ENCODE measurements at regions not wholly inside any gene's neighbourhood (a gene's known extent, or its start where the extent isn't known, plus 50 kb on each side); places are given as distances from the start of the nearest gene placed in this dataset.
"Not testable (repeated sequence)": the region's sequence is repeated elsewhere in the genome, so short reads cannot be mapped to it uniquely, and the experiment has no call there.

DNA sequence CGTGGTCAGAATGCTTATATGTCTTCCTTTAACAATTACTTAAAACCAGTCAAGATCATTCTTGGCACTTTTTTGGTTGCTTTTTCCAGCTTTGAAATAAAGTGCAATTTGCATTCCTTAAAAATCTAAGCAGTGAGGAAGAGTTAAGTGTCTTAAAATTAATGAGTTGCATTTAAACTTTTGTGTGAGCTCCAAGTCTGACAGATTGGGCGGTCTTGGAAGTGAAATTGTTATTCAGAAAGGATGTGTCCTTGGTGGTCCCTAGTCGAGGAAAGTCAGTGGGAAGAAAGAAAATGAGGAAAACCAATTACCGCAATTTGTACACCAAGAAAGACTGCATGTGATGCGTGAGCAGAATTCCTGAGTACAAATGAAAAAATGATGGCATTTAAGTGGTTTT is 132.5 kb downstream of the HHIPL2 start:
- DNase-seq, result no peak

DNA sequence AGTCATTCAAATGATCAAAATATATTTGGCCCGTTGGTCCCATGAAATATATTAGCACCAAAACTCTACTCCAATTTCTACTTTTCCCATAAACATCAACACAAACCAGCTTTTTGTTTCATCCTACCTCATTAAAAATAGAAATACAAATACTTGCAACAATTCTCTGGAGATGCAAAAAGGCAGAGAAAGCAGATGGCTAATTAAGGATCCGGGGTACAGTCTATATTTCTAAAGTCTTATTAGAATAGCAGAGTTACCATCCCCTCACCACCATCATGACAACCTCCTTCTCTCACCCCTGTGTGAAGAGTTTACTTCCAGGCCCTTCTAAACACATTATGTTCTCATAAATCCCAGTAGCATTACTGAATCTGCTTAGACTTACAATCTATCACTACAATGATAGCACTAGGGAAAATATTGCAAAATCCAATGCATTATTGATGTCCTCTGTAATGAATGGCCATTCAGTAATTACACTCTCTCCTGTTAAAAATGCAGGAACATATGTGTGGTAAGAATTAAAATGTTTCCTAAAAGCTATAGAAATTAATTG is 133.8 kb downstream of the HHIPL2 start:
- no peak for DNase-seq

DNA sequence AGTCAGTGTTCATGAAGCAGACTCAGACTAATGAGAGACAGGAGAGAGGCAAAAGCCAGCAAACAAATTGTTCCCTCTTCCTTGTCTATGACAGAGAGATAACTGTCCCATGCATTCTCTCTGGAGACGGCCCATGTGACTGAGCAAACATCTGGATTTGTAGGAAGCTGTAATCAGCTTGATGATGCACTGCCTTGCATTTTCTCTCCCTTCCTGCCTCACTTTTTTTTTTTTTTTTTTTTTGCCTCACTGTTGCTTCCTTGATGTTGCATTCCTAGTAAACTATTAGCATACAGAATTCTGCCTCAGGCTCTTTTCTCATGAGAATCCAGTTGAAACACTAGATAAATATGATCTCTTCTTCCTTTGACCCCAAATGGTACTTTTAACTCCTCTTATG is 134.5 kb downstream of the HHIPL2 start:
- no peak for DNase-seq

DNA sequence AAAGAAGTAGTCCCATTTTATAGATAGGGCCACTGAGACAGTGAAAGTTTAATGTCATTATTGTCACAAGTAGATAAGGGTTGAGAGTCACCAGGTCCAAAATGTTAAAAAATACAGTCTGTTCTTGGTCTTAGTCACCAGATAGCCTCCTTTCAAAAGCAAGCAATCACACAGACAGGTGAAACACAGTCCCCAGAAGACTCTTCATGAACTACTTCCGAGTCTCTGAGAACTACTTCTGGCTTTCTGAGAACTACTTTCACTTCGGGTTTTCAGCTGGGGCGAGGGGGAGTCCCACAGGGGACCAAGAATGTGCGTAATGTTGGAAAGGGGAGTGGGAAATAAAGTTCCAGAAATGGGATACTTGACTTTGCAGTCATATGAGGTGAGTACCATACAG is 143.2 kb downstream of the HHIPL2 start:
- DNase-seq, result no peak

DNA sequence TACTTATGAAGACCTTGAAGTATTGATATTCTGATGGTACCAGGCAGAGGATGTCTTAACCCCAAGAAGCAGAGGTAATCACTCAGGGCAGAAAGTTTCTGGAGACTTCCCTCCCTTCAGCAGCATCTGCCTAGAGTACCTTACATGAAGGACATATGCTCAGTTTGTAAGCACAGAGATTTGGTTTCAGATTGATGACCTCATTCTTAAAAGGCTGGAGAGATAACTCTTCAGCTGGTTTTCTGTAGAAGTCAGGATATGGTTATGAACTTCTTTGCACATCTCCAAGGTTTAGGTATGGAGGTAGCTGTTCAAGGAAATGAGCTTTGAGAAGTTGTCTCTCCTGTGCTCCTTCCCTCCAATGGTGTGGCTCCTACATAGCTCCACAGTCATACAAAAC is 148.7 kb downstream of the HHIPL2 start:
- DNase-seq, result no peak

DNA sequence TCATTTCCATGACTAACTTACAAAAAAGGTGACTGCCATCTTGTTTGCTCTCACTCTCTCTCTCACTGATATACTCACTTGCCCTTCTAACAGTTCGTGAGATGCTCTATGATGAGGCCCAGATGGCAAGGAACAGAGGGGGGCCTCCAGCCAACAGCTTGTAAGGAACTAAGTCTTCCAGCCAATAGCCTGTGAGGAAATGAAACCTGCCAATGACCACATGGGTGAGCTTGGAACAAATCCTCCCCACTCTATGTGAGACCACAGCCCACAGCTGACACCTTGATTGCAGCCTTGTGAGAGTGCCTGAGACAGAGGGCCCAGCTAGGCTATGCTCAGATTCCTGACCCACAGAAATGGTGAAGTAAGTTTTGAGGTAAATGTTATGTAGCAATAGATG is 153.7 kb downstream of the HHIPL2 start:
- no peak for DNase-seq

DNA sequence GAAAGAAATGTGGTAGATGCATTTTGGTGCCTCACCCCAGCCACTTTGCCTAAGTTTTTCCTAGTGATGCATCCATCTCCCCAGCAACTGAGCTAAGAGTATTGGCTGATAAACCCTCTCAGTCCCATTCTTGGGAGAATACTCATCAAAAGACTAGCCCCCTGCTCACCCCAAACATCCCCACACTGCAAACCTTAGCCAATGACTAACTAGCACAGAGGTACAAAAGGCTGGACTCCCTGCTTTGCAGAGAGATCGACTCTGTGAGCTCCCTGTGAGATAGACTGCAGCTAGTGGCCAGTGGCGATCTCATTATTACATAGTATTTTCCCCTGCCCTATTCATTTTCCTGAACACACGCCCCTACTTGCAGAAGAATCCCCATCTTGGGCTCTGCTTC is 155.3 kb downstream of the HHIPL2 start:
- DNase-seq, result no peak

DNA sequence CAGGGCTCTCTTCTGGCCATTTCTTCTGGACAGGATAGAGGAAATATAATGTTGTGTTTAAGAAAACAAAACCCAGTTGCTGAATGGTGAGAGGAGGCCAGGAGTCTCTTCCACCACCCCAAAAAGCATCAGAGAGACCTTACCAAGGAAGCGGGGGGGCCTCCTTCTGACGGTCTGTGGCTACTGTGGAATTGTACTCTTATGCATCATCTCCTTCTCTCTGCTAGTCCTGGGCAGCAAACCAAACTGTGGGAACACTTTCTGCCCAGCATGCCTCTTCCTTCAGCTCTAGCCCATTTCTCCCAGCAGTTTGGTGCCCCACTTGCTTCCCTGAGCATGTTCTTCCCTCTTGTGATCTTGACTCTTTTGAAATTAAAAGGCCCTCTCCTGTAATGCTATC is 157.7 kb downstream of the HHIPL2 start:
- DNase-seq, result no peak

DNA sequence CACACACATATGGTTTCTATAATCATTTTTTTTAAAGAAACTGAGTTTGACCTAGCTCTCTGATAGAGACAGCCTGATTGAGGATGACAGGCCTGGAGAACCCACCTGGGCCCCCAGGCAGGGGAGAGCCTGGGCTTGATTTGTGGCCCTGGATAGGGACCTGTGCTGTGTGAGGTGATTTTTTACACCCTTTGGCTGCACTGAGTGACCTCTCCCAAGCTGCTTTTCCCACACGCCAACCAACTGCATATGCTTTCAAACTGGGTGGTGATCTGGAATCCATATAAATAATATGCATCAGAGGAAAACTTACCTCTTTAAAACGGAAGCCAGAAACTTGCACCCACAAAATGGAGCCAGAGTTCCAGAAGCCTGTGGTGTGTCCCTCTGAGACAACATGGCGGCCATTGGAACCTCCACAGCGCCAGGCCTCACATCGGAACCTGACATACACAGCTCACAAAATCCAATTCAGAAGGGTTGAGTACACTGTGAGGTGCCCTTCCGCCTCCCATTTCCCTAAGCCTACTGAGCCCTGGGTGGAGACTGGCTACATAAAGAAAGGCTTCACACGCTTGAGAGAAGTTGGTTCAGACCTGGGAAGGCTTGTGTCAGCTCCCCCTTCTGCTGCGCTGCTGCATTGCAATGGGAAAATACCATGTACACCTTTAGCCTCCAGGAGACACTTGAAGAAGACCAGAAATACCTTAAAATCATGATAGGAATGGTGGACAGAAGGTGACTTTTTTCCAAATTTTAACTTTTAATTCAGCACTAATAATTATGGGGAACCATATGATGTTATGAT is 160.7 kb downstream of the HHIPL2 start:
- DNase-seq, result no peak

DNA sequence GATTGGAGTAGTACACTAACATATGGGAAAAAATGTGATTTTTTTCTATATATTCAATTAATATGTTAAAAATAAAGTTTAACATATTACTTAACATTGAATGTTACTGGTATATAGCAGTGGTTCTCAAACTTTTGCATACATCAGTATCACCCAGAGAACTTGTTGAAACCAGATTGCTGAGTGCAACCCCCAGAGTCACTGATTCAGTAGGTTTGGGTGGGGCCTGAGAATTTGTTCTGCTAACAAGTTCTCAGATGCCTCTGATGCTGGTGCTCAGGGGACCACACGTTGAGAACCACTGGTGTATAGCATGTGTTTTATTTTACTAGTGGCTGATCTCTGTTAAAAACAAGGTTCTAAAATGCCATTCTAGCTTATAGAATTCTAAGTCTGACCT is 161.9 kb downstream of the HHIPL2 start:
- DNase-seq, result no peak

DNA sequence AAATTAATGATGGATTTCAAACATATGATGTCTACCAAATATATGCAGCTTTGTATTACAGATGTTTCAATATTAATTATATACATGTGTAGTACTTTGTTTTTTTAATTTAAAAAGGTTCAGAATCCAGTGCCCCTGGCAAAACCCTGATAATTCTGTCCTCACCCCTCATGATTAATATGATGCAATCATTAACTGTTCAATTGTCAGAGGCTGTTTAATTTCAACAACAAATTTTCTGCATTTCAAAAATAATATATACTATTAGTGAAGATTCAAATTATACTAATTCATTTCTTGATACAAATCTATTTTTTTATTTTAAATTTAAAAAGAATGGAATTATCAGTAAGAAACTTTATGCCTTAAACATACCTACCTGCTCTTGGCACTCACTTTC is 162.6 kb downstream of the HHIPL2 start:
- DNase-seq, result no peak

DNA sequence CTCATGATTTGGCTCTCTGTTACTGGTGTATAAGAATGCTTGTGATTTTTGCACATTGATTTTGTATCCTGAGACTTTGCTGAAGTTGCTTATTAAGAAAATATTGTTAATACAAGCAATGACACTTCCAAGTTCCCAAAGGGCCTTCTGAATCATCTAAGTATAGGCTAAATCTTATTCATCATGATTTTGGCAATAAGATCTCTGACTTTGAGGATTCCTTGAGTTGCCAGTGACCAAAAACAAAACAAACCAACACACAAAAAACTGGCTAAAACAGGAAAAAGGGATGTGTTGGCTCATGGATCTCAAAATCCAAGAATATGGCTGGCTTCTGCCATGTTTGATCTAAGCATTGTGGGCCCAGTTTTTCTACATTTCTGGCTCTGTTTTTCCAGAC is 163.4 kb downstream of the HHIPL2 start:
- no peak for DNase-seq

DNA sequence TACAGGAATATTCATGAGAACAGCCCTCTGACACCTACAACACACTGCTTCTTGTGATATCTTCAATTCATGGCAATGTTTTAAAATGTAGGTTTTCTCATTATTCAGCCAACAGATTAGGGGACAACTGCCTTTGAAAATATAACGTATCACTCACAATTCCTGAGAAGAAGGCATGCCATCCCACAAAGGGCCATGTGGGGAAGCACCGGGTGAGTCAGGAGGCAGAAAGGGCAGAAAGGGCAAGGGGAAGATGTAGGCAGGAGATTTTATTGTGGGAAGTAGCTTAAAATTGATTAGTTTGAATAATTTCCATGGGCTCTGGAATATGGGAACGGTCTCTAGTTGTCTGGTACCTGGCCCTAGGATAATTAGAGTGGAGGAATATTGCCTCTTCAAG is 165.7 kb downstream of the HHIPL2 start:
- DNase-seq, result no peak

DNA sequence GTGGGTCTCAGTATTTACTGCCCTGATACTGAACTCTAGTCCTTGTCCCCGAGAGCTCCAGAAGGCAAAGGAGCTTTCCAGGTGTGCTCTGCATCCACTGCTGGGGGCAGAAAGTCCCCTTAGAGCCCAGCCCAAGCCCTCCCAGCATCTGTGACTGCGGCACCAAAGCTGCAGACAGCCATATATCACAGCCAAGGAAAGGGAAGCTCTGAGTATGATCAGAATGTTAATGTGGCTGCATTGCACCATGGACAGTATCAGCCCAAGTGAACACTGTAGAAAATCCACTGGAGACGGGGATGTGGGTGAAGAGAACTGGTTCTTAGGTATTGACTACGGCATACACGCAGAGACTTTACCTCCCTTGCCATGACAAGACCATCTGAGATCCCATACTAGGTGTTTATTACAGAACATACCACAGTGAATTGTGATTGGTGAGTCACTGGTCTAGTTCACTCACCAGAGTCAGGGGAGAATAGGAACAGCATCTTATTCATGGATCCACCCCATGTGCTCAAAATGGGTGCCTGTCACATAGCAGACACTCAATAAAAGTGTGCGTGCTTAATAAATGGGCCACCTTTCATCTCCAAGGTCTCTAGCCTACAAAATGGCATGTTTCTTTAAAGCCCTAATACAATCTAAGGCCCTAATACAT is 170.3 kb downstream of the HHIPL2 start:
- no peak for DNase-seq

DNA sequence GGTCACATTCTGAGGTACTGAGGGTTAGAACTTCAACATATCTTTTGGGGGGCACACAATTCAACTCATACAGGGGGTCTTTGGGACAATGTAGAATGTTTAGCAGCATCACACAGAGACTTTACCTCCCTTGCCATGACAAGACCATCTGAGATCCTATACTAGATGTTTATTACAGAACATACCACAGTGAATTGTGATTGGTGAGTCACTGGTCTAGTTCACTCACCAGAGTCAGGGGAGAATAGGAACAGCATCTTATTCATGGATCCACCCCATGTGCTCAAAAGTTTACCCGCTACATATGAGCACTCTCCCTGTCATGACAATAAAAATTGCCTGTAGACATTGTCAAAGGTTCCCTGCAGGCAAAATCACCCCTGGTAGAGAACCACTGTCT is 171.1 kb downstream of the HHIPL2 start:
- DNase-seq, result not testable (repeated sequence)

DNA sequence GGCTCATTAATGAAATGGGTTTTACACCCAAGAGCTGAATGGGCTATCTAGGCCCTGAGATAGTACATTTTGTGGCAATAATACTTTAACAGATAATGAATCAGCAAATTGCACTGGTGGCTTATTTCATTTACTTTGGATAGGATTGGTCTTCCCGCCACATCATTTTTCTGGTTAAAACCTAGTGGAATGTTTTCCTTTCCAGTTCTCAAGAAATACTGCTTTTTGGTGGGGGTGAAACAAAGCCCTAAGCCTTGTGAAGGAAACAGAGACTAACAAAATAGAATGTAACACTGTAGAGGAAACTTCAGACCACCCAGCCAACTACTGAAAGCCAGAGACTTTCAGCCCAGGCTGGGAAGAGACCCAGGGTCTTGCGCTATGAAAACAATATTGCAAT is 172.2 kb downstream of the HHIPL2 start:
- no peak for DNase-seq

DNA sequence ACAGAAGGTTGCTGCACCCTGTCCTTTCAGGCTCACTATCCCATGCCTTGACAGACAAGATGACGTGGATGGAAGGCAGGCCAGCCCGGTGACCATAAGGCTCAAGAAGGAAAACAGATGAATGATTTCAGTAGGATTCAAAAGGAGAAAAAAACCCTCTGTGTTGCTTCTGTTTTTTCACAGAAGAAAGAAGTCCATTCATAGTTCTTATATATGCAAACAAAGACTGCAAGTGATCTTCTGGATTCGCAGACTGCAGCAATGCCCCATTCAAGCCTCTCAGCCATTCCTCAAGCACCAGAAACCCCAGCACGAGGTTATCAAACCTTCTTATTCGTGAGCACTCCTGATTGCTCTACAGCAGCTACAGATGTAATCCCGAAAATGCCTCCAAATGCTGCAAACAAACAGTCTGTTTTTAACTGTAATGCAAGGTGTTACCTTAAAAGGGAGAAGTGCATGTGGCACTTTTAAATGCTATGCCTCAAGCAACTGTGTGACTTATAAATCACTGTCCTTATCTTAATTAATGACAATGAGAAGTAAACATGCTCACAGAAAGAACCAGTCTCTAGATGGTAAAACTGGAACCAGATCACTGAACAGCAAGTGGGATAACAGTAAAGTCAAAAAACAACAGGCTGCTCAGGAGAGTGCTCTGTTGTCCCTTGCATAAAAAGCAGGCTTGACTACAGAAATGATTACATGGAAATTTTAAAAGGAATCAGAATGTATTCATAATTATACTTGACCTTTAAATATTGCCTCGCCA is 173.9 kb downstream of the HHIPL2 start:
- no peak for DNase-seq

DNA sequence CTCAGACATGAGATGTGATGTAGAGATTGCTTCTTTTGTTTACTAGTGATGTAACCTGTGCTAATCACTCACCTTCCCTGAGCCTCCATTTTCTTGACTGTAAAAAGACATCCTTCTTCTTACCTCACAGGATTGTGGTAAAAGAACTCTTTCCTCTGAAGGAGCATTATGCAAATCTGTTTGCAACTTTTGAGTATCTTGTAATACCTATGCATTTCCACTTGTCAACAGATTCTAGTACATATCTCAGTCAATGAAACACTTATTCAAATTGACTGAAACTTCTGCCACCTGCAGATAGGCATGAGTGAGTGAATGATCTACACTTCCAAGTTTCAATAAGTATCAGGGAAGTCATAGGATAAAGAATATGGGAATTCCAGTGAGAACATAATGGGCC is 174.7 kb downstream of the HHIPL2 start:
- no peak for DNase-seq

DNA sequence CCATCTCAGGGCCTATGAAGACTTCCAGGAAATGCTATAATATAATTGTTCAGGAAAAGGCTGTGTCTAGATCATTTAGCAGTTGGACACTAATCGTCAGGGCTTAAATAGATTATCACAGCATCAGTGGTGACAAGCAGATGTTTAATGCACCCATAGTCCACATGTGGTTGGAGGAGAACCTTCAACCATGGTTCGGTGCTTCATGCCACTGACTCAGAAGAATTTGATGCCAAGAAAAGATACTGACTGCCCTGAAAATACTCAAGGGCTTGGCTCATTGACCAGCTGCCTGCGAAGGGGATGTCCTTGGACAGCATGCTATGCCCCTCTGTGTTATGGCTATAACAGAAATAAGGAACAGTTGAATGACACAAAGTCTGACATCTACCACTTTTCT is 175.7 kb downstream of the HHIPL2 start:
- no peak for DNase-seq

DNA sequence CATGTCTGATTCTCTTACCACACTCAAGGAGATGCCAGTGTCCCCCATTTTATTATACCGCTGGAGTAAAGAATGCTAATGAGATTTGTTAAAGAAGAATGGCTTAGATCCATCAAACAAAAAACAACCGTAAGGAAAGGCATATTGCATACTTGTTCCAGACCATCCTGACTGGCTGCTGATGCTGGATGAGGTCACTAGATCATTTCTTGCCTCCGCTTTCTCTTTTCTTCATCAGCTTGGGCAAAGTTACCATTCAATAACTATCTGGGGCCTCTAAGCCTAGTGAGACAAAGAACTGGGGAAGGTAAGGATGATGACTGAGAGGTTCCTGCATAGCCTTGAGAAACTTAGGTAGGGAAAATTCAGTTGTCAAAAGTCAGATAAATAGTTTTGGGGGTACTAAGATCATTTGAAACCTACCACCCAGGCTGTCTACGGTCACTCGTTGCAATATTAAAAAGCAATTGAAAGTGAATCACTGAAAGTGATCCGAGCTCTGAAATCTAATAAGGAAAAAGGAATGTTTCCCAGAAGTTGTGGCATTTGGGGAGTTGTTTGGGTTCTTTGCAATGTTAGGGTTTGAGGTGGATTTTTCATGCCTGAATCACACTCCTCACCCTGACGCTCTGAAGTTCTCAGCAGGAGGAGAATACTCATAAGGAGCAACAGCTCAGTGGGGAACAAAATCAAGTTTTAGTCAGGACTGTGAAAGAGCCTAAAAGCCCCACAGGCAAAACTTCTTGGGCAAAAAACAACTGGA is 176.8 kb downstream of the HHIPL2 start:
- no peak for DNase-seq

DNA sequence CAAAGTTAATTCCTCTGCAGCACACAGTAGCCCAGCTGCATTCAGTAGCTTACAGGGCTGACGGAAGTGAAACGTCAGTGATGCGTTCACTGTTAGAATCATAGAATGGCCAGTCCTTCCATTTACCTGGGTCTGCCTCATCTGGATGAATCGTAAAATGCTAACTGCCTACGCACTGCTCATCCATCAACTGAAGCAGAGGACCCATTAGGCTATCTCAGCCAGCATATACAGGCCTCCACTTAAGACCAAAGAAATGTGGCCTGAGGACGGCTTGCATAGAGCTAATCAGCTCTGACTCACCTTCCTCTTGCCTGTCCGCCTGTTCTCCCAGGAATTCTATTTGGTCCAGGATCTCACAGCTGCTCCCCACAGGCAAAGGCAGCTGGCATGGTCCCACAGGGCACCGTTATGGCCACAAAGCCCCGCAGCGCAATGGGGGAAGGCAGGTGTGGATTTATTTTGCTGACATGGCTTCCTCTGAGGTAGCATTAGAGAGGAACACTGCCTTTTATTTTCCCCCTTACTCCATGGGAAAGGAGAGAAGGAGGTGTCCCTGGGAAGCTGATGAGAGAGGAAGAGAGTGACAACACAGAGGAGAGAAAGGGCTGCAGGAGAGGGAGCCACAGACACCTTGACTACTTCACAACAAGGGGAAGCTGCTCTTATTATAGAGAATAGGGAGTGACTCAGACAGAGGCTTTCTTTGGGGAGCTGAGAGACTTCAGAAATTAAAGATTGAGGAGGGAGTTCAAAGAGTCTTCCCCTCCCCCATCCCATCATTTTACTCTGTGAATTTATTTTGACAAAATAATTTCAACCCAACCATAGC is 177.6 kb downstream of the HHIPL2 start:
- no peak for DNase-seq

DNA sequence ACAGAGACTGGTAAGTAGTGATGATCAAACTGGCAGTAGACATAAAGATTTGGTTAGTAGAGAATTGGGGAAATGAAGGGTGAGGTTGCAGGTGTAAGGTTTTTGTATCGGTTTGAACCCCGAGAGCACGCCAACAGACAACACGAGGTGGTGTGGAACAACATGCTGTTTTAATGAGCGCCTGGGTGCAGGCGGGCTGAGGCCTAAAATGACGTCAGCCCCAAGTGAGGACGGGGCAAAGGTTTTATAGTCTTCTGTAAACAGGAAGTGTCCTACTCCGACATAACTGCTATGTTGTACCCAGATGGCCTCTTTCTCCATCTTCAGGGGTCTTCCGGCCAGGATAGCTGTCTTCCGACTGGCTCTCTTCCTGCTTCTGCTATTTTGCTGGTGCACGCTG is 178.8 kb downstream of the HHIPL2 start:
- DNase-seq, result no peak

Measured in activated naive CD4-positive, alpha-beta T cell treated with anti-CD3 and anti-CD28 coated beads, Interleukin-2, amount 50 U/mL, for 16 hours (primary cell).